HG02981 (cell line): ENCODE measurements at regions not wholly inside any gene's neighbourhood (a gene's known extent, or its start where the extent isn't known, plus 50 kb on each side); places are given as distances from the start of the nearest gene placed in this dataset.
A peak's percentile ranks its signal among the peaks of the same experiment; 100 is the strongest.

Experiments
- ATAC-seq: cut with Tn5 transposase; IDR thresholded peaks from one replicate; pipeline ENCODE4 v1.9.1; 2021; ENCODE audit warnings: mild to moderate bottlenecking, moderate library complexity; ENCODE audit not compliant: unreplicated experiment

DNA sequence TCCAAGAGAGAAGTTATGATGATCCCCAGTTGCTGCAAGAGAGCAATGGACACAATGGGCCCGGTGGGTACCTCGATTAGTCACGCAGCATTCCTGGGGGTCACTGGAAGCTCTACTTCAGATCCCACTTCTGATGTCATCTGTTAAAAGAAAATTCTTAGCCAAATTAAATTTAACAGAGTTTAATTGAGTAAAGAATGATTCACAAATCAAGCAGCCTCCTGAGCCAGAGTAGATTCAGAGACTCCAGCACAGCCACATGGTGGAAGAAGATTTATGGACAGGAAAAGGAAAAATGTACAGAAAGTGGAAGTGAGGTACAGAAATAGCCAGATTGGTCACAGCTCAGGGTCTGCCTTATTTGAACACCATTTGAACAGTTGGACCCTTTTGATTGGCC lies 107.5 kb downstream of the SPTSSA start:
- no peak for ATAC-seq

DNA sequence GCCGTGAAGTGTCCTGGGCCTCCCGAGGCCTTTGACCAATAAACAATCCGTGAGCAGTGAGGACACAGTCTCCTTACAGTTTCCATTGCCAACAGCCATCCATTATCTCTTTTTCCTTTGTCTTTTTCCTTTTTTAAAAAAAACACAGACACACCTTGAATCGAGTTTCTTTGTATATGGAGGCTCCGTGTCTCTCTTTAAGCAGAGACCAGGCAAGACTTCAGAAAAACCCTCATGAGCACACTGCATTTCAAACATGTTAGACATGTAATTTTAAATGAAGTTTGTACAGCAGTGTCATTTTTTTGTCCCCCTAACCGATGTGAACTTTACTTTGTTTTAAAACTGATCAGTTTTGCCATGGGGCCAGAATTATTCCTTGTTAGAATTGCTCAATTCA lies 111.1 kb downstream of the SPTSSA start:
- no peak for ATAC-seq

DNA sequence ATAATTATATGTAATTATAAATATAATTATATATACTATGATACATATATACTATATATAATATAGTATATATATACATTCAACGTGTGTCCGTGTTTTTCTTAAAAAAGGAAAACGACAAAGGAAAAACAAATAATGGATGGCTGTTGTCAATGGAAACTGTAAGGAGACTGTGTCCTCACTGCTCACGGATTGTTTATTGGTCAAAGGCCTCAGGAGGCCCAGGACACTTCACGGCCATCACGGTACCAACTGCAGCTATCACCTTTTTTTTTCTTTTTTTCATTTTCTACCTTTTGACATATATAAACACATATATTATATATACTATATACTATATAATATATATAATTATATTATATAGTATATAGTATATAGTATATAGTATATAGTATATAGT lies 113.4 kb downstream of the SPTSSA start:
- ATAC-seq = no peak

DNA sequence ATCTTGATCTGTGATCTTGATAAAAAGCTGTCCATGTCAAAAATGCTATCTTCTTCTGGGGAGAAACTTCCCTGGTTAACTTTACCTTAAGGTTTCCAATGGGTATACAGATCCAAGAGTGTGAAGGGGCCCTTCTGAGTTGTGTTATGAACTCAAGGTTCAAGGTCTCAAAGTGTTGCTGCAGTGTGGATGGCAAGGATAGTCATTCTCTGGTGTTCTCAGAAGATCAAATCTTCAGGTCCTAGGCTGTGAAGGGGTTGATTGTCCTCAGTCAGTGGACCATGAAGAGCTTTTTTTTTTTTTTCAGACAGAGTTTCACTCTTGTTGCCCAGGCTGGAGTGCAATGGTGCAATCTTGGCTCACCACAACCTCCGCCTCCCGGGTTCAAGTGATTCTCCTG lies 114.4 kb downstream of the SPTSSA start:
- peak; percentile 75 for ATAC-seq

DNA sequence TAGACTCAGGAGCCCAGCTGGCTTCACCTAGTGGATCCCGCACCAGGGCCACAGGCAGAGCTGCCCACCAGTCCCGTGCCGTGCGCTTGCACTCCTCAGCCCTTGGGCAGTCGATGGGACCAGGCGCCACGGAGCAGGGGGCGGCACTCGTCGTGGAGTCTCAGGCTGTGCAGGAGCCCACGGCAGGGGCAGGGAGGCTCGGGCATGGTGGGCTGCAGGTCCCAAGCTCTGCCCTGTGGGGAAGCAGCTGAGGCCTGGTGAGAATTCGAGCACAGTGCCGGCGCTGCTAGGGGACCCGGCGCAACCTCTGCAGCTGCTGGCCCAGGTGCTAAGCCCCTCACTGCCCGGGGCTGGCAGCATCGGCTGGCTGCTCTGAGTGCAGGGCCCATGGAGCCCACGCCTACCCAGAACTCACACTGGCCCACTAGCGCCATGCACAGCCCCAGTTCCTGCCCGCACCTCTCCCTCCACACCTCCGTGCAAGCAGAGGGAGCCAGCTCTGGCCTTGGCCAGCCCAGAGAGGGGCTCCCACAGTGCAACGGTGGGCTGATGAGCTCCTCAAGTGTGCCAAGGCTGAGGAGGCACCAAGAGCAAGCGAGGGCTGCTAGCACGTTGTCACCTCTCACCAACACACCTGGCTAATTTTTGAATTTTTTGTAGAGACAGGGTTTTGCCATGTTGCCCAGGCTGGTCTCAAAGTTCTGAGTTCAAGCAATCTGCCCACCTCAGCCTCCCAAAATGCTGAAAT lies 116.1 kb downstream of the SPTSSA start:
- ATAC-seq = no peak

DNA sequence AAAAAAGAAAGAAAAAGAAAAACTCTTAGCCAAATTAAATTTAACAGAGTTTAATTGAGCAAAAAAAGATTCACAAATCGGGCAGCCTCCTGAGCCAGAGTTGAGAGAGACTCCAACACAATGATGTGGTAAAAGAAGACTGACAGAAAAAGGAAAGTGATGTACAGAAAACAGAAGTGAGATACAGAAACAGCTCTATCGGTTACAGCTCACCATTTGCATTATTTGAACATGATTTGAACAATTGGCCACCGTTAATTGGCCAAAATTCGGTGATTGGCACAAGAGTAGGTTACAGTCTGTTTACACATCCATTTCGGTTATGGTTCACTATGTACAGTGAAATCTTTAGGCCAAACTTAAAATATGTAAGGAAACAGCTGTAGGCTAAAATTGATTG lies 117.7 kb downstream of the SPTSSA start:
- no peak for ATAC-seq

DNA sequence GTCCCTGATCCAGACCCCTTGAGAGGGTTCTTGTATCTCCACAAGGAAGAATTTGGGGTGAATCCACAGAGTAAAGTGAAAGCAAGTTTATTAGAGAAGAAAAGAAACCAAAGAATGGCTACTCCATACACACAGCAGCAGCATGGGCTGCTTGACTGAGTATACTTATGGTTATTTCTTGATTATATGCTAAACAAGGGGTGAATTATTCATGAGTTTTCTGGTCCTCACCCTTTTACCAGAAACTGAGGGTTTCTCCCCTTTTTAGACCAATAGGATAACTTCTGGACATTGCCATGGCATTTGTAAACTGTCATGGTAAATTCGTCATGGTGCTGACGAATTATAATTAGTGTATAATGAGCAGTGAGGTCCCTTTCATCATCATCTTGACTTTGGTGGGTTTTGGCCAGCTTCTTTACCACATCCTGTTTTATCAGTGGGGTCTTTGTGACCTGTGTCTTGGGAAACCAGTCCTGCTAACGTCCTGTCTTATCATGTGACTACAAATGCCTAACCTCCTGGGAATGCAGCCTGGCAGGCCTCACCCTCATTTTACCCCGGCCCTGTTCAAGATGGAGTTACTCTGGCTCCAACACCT lies 121.9 kb downstream of the SPTSSA start:
- ATAC-seq = no peak

DNA sequence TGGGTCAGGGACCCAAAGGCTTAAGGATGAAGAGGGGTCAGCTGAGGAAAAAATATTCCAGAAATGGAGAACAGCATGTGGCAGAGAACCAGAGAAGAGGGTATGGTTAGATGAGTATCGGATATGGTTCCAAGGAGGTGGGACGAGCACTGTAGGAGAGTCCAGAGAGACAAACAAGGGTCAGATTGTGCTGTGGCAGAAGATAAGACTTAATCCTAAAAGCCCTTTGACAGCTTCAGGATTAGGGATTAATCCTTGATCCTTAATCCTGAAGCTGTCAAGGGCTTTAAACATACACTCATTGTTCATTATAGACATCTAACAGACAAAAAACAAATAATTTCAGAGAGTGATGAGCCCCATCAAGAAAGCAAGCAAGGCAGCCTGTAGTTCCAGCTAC lies 124.0 kb downstream of the SPTSSA start:
- no peak for ATAC-seq

DNA sequence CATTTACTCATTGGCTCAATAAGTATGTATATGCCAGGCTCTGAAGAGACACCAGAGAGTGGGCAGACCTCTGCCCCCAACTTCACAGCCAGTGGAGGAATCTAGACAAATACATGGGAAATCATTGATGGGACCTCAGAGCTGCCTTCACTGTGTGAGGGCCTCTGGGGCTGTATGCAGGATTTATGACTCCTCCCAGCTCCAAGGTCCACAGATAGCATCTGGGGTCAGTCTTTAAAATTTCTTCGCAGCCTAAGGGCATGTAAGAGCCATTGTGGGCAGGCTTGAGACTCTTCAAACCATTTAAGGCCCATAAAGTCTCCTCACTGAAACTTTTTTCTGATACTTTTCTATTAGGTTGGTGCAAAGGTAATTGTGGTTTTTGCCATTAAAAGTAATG lies 125.5 kb downstream of the SPTSSA start:
- no peak for ATAC-seq

DNA sequence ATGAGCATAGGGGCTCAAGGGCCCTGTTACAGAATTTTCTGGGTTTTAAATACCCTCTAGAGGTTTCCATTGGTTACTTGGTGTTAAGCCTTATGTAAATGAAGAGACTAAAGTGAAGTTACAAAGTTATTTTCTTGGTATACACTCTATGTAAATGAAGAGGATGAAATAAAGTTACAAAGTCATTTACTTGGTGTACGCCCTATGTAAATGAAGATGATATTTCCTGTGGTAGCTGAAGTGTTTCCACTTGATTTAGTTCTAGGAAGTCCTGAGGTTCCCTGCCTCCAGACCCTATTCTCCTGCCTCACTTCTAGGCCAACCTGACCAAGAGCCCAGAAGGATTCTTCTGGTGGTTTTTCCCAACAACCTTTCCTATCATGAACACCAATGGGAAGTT lies 126.1 kb downstream of the SPTSSA start:
- no peak for ATAC-seq

DNA sequence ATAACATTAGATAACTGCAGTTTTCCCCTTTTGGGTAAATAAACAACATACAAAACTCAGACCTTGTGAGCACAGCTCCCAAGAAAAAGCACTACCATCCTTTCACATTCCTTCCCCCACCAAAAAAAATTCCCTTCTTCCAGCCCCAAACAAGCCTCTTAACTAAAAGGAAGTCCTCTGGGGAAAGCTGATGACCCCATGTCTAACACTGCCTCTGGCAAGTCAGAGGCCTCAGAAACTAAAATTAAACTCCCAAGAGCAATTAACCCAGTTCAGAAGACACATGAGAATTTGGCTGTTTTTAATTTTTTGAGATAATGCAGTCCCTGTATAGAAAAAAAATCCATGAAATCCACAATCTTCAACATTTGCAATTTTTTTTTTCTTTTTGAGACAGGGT lies 127.7 kb downstream of the SPTSSA start:
- ATAC-seq = no peak

DNA sequence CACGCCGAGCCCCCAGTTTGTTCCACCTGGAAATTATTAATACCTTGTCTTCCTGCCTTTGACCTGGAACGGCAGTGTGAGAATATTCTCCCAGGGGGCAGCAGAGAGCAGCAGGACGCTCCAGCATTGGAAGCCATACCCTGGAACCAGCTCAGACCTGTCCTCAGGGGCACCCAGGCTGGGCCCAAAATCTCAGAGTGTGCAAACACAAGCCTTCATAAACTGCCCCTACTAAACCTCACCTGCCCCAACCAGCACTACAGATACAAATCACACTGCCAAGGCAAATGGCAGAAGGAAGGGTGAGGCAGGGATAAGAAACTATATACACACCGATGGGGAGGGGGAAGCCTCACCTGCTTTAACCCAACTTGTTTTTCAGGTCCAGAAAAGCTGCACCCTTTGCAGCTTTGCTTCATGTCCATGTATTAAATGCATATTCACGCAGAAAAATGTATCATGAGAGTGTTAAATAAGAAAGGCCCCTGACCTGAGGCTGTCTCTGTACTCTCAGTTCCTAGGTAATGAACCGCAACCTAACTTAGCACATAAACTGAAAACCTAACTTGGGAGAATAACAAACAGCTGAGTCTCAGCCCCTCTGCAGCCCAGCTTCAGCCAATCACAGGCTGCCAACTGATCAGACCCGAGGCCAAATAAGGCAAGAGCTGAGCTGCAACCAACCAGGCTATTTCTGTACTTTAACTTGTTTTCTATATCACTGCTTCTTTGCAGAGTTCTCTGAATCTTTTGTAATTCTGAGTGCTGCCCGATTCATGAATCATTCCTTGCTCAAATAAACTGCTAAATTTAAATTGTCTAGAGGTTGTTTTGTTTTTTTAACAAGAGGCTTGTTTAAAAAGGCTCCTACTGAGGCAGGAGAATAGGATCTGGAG lies 130.1 kb downstream of the SPTSSA start:
- ATAC-seq = peak; percentile 77

DNA sequence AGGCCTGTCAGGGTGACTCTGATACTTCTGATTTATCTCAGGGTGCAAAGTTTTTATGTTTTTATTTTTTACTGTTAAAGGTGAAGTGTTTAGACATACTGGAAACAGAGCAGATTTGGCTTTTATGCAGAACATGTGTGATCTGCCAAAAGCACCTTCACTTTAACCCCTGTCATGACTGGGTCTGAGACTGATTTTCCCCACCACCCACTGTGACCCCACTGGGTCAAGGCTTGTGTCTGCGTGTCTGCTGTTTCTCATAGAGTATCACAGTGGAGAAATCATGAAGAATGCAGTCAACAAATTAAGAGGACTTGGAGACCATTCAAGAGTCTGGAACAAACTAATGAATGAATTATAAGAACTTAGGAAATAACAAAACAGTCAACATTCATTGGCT lies 131.2 kb downstream of the SPTSSA start:
- no peak for ATAC-seq

DNA sequence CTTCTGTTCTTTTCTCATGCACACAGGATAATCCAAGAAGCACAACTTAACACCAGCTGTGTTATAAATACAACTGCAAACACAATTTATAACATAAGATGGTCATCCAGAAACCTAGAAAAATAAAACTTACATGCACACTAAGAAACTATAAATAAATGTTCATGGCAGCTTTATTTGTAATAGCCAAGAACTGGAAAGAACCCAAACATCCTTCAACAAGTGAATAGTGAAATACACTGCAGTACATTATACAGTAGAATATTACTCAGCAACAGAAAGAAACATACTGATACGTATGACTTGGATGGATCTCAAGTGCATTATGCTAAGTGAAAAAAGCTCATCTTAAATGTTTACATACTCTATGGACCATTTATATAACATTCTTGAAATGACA lies 132.7 kb downstream of the SPTSSA start:
- no peak for ATAC-seq

DNA sequence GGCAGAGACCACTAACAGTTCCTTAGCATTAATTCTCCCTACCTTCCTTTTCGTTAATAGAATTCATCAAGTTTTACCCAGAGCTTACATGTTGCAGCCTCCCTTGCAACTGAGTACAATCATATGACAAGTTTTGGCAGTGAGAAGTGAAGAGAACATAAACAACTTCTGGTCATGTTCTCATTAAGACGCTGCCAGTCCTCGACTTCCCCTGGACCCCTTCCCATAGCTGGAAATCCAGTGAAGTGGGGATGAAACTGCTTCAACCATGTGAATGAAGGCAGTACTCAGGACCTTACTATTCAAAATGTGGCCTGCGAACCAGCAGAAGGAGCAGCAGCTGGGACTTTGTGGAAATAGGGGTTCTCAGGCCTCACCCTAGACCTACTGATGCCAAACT lies 133.9 kb downstream of the SPTSSA start:
- no peak for ATAC-seq

DNA sequence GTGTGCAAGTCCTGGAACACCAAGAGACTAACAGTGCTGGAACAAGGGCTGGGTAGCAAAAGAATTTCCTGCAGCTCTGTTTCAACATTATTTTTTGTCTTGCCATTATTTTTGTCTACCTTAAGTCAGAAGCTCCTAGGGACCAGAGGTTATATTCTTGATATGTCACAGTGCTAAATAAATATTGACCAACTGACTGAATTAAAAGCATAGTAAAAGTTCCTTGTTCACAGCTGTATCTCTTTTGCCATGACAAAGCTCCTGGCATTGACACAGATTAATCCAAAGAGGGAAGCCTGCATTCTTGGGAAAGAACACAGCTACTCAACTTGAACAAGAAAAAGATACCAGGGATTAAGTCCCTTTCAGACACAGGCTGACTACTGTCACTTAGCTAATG lies 136.5 kb downstream of the SPTSSA start:
- ATAC-seq = no peak

DNA sequence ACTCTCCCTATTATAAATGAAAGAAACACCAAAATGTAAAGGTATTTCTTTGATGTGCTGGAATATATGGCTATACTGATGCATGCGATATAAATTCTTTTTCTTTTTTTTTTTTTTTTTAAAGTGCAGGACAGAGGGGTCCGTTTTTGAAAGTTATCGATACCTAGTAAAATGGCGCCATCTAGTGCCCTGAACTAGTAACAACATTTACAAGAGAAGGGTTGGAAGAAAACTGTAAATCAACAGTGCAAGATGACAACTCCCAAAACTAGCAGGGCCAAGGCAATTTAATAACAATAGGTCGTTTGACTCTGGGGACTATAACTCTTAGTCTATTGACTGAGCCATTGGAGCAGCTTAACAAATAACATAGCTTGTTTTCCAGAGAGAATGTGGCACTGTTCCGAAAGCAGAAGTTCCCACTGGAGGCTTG lies 137.7 kb downstream of the SPTSSA start:
- no peak for ATAC-seq

DNA sequence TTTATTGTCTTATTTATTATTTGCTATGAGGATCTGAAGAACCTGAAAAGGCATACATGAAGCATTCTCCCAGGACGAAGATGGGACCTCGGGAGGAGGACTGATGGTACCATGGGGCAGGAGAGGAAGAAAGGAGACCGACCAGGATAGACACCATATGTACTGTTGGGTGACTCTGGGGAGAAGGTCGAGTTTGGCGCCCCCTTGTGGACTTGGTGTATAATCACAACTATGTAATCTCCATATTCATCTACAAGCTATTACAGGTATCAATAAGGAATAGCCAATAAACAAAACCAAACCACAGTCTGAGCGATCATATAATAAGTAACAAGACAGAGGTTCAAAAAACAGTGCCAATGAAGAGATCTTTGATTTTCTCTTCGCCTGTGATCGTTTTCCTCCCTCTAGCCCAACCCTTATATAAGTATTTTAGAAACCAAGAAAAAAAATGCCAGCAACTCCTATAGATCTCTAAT lies 139.1 kb downstream of the SPTSSA start:
- ATAC-seq = peak; percentile 79

DNA sequence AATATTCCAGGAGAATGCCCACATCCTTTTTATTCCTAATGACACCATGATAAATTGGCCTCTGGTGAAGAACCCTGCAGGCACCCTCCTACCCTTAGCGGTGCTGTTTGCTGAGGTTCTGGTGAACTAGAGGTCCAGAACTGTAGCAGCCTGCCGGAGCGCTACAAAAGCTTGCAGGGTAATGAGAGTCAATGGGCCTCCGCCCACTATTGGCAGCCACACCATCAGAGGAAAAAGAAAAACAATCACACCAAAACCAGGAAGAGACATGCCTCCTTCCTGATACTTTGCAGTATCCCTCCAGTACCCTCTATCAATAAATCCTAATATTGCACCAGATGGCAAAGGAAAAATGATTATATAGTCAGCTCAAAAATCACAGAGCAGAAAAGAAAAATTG lies 142.9 kb downstream of the SPTSSA start:
- no peak for ATAC-seq

DNA sequence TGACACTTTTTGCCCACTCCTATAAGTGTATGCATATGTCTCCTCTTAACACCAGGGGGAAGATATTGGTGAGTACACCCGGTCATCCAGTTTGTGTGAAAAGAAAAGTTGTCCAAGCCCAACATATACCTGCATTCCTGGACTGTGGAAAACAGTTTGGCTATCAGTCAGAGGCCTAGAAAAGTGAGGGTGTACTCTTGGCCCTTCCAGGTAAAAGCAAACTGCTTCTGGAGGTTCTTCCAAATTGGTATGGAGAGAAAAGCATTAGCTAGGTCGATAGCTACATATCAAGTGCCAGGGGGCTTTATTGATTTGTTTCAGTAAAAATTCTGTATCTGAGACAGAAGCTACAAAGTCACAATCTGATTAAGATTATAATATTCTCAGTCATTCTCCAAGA lies 144.0 kb downstream of the SPTSSA start:
- no peak for ATAC-seq

DNA sequence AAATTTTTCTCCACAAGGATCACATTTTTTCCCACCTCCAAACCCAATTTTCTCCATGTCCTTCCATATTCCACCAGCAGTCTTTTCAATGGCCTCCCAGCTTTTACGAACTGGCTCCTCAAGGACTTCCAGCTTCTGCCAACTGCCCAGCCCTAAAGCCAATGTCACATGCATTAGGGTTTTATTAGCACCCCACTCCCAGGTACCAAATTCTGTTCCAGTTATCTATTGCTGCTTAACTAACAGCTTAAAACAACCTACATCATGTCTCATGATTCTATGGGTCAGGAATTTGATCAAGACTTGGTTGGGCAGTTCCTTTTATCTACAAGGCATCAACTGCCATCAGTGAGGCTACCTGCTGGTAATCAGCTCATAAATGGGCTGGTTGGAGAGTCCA lies 151.3 kb downstream of the SPTSSA start:
- no peak for ATAC-seq

DNA sequence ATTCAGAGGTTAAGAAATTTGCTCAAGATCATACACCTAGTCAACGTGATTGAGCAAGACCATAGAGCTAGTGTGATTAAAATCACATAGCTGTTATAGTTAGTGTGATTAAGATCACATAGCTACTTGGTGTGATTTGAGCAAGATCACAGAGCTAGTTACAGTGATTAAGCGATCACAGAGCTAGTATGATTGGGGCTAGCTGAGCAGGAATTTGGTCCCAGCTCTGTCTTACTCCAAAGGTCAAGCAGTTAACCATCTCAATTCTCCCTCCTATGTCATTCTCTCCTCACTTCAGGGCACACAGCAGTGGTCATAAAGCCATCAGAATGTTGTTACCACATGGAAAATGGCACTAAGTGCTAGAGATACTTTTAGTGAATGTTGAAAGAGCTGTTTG lies 158.2 kb downstream of the SPTSSA start:
- no peak for ATAC-seq
